Frontal cortex (tissue), 3 donors: ENCODE measurements at regions not wholly inside any gene's neighbourhood (a gene's known extent, or its start where the extent isn't known, plus 50 kb on each side); places are given as distances from the start of the nearest gene placed in this dataset.

ENCODE experiments used
- DNase-seq, 2 donors: peaks; one replicate each; pipeline ENCODE4 v3.0.0; 2012; ENCODE audit warnings: low spot score in 2 of 2
- FAIRE-seq: peaks from 2 replicates; lab custom pipeline; 2012; peaks lifted over from hg19 to GRCh38; lab: Jason Lieb, UNC
- donor health status: control.
- donor health status: control.
- donor health status: control.

DNA sequence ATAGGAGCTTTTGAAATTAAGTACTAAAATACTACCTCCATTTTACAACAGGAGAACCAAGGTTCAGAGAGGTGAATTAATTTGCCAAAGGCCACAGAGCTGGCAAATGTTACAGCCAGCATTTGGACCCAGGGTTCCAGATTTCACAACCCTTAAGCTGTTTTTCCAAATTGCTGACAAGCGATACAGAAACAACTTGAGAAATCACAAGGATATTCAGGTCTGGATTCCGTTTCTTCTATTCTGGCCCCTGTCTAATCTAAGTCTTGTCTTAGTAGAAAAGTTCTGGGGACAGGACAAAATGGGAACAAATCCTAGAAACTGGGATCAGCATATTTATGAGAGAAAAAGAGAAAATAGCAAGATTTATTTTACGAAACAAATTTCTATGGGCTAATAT, 103.1 kb upstream of the PRLR start:
- no peak for DNase-seq
- FAIRE-seq, result no peak

DNA sequence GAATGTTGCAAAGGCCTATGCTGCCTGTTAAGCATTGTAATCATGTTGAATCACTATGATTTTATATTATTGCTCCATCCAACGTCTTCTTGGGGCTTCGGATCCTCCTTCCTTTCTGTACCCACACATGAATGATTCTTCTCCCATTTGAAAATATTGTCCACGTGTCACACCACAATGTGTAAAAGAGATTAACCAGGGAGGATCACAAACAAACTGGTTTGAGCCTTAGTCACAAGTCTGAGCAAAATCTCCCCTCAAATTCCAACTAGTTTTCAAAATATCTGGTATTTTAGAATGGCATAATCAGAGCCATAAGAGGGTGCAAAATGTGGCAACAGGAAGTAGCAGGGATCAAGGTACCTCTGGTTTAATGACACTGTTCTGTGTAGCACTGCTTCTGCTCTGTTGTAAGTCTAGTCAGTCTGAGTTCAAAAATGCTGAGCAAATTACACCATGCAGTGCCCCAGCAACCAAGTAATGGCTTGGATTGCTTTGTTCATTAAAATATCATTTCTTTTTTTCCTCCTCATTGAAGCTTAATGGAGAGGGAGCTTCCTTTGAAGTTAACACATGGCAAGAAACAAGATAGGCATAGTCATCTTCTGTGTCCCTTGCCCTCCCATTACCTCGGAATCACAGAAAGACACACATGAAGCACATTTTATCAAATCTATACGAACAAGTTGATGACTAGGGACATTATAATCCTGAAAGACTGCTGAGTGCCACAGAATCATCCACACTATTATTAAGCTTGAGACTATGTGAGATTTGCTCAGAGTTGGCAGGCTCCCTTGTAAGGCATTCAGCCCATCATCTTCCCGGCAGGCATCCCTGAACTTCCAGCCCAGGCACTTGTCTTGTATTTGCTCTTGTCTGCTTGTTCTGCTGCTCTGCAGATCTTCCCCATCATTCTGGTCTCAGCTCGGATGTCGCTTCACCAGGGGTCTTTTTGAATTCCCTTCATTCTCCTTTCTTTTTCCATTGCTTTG, 102.0 kb upstream of the PRLR start:
- DNase-seq (no peak), FAIRE-seq (no peak)

DNA sequence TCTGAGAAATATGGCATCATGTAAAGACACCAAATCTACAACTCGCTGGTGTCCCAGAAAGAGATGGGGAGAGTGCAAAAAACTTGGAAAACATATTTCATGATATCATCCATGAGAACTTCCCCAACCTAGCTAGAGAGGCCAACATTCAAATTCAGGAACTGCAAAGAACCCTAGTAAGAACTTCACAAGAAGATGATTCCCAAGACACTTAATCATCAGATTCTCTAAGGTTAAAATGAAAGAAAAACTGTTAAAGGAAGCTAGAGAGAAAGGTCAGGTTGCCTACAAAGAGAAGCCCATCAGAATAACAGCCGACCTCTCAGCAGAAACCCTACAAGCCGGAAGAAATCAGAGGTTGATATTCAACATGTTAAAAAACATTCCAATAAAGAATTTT, 95.5 kb upstream of the PRLR start:
- no peak for FAIRE-seq
- no peak for DNase-seq

DNA sequence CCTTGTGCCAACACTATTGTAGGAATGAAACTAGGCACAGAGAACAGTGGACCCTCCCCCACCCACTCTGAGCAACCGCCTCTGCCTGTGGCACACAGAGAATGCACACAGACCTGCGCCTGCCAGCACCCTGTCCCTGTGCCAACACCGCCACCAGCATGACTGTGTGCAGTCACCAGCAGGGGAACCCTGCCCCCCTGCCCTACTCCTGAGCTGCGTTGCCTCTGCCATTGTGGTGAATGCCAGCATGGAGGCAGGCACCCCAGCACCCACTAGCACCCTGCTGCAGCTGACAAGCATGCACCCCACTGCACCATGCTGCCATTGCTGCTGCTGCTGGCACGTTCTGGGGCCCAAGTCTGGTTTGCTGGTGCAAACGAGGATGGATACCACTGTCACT, 94.4 kb upstream of the PRLR start:
- DNase-seq (no peak), FAIRE-seq (no peak)

DNA sequence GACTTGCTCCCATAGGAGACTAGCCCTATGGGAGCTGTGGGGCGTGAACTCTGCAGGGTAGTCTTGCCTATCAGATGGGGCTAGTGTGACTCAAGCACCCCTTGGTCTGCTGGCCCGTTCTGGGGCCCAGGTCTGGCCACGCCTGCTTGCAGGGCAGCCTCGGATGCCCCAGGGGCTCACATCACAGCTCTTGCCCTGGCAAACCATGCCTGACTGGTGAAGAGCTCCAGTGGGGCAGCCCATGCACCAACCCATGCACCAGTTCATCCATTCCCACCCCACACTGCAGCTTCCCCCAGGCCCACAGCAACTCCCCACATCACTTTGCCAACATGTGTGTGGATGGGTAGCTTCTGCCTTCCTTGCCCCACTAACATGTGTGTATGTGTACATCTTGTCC, 93.9 kb upstream of the PRLR start:
- FAIRE-seq, result no peak

DNA sequence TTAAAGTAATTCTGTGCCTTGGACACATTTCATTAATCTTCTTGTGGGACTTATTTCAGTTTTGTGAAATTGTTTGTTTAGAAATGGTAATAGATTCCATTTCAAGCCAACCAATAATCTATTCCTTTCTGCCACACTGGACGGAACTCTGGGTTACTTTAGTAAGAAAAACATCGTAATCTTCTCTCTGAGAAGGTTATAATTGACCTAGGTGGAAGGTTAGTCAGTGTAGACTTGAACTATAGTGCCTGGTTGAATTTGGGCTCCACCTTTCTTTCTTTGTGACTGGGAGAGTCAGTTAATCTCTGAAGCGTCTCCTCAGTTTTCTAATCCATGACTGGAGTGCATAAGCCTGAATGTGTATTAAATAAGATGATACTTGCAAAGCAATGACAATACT, 89.7 kb upstream of the PRLR start:
- DNase-seq (no peak), FAIRE-seq (no peak)

More for the DNA sequence above, 93.9 kb upstream of the PRLR start:
- no peak for DNase-seq

DNA sequence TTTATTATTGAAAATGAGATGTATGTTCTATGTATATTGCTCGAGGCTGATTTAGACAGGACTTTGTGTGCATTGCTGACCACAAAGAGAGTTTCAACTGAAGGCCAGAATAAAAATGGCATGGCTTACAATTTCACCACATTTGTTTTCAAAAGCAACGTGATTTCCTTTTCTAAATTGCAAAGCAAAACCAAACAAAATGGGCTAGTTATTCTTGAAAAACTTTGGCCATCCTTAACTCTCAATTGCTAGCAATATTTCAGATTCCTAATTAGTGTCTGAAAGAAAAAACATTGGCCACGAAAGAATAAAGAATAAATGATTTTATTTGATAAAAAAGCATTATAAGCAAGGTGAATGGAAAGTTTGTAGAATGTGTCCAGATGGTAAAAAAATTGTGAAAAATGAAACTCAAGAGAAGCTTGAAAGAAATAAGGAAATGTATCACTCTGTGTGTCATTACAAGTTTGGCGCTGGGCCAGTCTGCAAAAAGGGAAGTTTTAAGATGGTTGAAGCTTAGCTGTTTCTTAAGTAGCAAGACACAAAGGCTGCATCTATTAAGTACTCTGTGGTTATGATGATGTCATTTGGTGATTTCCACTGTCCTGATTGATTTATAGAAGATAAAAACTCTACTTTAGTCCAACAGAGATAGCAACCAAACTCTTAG, 89.2 kb upstream of the PRLR start:
- FAIRE-seq (no peak), DNase-seq (no peak)

DNA sequence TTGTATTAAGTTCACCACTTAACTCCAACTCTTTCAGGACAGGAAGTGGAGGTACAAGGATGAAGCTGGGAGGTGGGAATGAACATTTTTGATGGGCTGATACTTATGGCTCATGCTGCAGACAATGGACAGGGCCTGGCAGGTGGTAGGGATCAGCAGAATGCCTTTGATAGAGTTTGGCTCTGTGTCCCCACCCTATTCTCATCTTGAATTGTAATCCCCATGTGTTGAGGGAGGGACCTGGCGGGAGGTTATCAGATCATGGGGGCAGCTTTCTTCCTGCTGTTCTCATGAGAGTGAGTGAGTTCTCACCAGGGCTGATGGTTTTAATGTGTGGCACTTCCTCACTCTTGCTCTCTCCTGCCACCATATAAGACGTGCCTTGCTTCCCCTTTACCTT, 87.3 kb upstream of the PRLR start:
- DNase-seq (no peak), FAIRE-seq (no peak)

DNA sequence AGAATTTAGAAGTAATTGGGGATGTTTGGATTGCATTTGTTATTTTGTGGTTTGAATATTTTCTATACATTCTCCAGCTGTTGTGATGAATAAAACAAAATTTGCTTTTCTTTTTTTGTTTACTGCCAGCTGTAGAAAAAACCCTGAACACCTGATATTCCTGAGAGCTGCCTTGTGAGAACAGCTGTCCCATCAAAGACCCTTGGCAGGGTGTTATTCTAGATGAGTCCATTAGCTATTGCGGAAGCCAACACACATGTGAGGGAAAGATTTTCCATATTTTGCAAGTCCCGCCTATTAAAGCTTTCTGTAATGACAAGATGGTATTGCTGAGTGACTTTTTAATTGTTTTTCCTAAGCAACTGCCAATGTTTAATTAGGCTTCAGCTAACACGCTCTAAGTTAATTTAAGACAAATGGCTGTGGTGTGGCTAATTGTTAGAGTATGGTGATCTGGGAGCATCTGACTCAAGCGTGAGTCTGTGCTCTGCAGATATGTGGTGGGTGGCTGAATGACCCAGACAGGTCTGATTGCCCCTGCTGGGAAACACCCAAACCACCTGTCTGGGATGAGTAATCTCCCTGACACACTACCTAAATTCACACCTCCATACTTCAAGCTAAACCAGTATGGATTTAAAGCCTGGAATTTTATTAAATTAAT, 86.5 kb upstream of the PRLR start:
- no peak for FAIRE-seq

DNA sequence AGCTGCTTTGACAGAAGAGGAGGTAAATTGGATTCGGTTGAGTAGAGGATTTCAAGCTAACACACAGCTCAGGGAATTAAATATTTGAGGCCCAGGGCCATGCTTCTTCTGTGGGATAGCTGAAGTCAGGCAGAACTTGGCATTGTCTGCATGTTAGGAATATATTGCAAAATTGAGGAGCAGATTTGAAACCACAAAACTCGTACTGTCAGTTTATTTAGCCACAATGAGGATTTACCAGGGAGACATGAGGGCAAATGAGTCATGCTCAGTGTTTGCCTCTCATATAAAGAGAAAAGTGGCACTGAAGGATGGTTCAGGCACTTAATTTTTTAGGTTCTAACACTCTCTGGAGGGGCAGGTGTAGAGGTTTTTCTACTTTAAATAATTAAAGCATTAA, 83.0 kb upstream of the PRLR start:
- no peak for FAIRE-seq
- no peak for DNase-seq

More for the DNA sequence above, 86.5 kb upstream of the PRLR start:
- no peak for DNase-seq

DNA sequence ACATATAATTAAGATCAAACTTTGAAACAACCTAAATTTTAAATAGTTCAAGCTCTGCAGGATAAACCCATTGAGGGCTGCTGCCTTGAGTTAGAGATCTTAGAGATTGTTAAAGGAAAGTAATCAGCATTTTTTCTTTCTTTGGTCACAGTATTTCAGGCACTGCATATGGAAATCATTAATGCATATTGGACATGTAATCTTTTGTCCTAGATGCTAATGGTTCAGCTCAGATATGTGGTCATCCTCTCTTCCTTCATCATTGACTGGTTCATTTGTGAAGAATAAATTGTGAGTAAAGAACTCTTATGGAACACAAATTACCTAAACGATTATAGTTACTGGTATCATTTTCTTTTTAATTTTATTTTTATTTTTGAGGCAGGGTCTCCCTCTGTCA, 82.0 kb upstream of the PRLR start:
- FAIRE-seq (no peak), DNase-seq (no peak)

DNA sequence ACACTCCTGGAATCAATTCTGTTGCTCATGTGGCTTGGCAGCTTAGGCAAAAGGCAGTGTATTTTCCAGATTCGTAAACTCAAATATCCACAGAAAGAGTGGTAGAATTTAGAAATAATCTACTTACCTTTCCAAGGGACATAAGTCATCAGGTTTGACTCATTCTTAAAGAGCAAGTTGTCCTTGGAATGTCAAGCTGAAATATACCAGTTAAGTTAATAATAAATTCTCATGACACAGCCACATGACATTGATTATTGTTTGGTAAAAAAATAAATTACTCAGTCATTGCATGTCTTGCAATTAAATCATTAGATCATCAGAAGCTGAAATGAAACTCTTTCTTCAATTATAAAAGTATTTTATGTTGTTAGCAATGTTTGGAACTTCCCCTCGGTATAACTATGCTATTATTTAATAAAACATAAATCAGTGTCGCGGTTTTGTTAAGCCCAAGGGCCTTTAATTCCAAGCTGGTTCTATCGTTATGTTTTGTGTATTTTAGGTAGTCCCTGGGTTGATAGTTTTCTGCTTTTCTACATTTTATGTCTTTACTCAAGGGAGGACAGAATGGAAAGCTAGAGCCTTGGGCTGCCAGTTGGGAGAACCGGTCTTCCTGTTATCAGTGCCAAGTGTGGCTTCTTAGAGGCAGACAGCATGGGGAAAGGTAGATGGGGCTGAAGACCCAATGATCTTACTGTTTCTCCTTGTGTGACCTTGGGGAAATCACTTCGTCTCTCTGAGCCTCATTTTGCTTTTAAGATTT, 79.3 kb upstream of the PRLR start:
- FAIRE-seq (no peak), DNase-seq (no peak)

DNA sequence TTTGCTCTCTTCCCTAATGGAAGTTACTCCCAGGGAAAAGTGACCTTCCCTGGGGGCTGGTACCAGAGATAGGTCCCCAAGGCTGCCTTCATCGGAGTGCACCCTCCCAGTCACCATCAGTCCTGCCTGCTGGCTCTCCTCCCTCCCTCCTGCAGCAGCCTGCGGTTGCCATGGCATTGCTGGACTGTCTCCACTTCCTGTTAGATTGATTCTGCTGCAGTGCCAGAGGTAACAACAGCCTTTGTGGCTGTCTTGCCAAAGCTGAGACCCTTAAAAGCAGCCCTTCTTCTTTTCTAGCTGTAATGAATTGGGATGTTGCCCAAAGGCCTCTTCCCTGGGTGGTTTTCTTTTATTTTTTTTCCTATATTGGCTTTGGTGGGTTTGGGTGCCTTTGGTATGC, 78.1 kb upstream of the PRLR start:
- DNase-seq (no peak), FAIRE-seq (no peak)

DNA sequence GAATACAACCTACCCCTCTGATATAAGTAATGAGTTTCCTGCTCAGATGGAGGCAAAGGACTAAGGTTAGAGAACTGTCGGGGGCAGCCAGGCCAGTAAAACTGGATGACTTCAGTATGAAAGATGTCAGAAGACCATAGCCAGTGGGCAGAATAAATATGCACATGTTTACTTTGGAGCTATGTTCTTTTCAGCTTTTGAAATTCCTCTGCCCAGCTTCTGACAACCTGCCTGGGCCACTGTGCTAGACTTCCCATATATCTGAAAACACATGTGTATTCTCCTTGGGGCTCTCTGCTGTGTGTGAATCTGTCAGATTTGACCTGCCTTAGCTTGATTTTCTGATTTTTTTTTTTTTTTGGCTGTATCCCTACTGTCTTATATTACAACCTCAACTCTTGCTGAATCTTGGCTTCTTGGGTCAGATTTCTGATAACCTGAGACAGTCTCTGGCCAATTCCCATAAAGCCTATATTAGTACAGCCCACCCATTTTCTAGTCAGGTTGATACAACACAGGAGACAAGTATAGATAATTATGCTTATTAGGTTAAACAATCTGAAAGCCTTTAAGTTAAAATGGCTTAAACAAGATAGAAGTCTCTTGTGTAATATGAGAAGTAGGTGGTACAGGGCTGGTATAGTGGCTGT, 76.6 kb upstream of the PRLR start:
- FAIRE-seq, result no peak

DNA sequence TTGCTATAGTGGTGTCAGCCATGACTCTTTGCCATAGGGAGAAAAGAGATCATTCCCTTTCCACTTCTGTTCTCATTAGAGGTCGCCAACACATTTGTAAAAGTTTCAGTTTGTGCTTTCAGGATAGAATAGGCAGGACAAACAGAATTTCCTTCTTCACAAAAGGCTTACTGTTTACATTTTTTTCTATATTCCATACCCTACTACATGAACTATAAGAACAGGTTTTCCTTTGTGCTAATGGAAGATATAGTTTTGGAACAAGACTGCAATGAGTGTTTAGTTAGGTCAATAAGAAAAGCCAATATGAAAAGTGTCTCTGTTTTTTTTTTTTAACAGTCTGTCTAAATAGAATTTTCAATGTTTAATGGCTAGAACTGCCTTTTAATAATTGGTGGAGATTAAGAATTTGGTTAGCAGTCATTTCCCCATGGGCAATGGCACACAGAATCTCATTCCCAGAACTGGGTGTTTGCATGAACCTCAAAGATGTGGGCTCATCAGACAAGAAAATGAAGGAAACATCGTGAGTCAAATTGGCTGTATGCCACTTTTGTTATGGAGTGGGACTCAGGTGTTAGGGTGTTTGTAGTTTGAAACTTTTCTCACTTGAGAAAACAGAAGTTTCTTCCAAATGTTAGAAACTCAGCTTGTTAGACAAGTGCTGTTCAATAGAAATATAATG, 75.2 kb upstream of the PRLR start:
- DNase-seq, result no peak
- no peak for FAIRE-seq

More for the DNA sequence above, 76.6 kb upstream of the PRLR start:
- no peak for DNase-seq

DNA sequence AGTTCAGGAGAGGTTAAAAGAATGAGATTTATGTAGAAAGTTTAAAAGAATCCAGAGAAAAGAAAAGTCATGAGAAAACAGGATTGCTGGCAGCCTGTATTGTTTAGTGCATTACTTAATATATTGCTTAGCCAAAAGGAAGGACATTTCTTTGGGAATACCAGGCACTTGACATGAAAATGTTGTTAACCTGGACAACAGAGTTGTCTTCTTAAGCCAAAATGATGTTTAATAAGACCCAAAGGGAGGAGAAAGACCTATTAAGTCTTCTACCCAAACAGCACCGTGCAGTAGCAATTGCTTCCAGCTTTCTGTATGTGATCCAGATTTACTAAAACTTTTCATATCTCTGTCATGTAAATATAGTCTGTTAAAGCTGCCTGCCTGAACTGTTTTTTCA, 74.0 kb upstream of the PRLR start:
- DNase-seq (no peak), FAIRE-seq (no peak)

DNA sequence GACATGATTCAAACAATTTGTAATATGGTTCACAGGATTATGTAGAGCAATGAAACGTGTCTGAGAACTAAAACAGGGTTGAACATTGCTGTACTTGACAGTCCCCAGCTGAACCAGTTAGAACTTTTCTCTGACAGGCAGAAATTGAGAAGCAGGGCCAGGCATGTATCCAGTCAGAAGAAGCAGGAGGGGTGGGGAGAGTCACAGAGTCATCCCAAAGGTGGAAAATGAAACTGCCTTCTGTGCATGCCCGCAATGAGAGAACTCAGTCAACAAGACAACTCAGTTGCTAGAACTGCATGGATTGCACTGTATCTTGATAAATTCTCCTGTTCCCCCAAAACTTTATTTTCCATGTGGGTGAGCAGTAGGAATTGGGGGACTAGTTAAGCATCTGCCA, 72.9 kb upstream of the PRLR start:
- DNase-seq, result no peak
- FAIRE-seq, result no peak

DNA sequence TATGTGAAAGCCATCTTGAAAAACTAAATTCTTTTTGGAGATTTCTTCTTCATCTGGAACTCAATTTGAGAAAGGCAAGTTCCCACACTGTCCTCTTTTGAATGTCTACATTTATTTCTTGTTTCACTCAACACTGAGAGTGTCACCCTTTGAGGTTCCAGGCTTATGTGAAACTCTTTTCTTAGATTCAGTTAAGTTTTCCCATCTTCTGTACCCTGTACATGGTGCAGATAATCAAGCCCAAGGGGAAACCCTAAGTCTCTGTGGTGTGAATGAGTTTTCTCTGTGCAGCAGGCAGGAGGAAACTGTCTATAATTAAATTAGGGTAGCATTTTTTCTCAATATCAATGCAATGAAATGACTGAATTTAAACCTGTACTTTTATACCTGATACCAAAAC, 72.3 kb upstream of the PRLR start:
- no peak for DNase-seq
- FAIRE-seq, result no peak

DNA sequence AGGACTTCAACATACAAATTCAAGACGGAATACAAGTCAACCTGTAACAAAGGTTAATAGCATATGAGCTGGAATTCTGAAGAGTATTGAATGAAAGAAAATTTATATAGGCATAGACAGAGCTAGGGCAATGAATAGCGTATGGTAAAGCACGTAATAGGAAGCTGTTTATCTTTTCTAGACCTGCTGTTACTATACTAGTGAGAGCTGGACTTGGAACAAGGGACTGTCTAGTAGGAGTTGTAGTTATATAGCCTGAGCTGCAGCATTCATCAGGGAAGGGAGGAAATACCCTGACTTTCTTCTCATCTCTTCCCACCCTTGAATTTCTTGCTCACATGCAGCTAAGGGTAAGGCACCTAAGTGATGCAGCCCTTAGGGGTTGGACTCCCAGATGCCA, 67.5 kb upstream of the PRLR start:
- no peak for DNase-seq
- no peak for FAIRE-seq
